Fibroblast of upper back skin (primary cell): ENCODE measurements at regions not wholly inside any gene's neighbourhood (a gene's known extent, or its start where the extent isn't known, plus 50 kb on each side); places are given as distances from the start of the nearest gene placed in this dataset.

Source experiments
- DNase-seq: peaks from one replicate; pipeline ENCODE4 v3.0.0-alpha.2; 2013

- DNase-seq: peak; percentile 99
Observed at GRCh38 chr13:74210693-74211393, 76.6 kb upstream of the KLF12 start.

GRCh38 chr13:74206855-74207254, 72.7 kb upstream of the KLF12 start:
- DNase-seq: no peak

GRCh38 chr13:74206061-74206561, 71.9 kb upstream of the KLF12 start:
- peak; percentile 95 for DNase-seq

GRCh38 chr13:74205313-74205690, 71.1 kb upstream of the KLF12 start:
- peak; percentile 22 for DNase-seq

- DNase-seq: peak; percentile 69
Observed at GRCh38 chr13:74204602-74205312, 70.6 kb upstream of the KLF12 start.

GRCh38 chr13:74203576-74203975, 69.4 kb upstream of the KLF12 start:
- peak; percentile 41 for DNase-seq

GRCh38 chr13:74202129-74202813, 68.1 kb upstream of the KLF12 start:
- peak; percentile 19 for DNase-seq

- no peak for DNase-seq
Observed at GRCh38 chr13:74201530-74201929, 67.3 kb upstream of the KLF12 start.

GRCh38 chr13:74200081-74200480, 65.9 kb upstream of the KLF12 start:
- DNase-seq: peak; percentile 85

- DNase-seq: no peak
Observed at GRCh38 chr13:74197677-74198429, 63.6 kb upstream of the KLF12 start.

GRCh38 chr13:74194846-74195245, 60.6 kb upstream of the KLF12 start:
- no peak for DNase-seq

GRCh38 chr13:74193391-74193790, 59.2 kb upstream of the KLF12 start:
- DNase-seq: no peak

- peak; percentile 21 for DNase-seq
Observed at GRCh38 chr13:74191410-74191809, 57.2 kb upstream of the KLF12 start.

GRCh38 chr13:74190999-74191398, 56.8 kb upstream of the KLF12 start:
- no peak for DNase-seq

GRCh38 chr13:74187564-74187963, 53.4 kb upstream of the KLF12 start:
- DNase-seq: peak; percentile 74

GRCh38 chr13:74184283-74184682, 50.1 kb upstream of the KLF12 start:
- DNase-seq: no peak
